Rectal smooth muscle tissue (tissue), 1 donor: ENCODE measurements at regions not wholly inside any gene's neighbourhood (a gene's known extent, or its start where the extent isn't known, plus 50 kb on each side); places are given as distances from the start of the nearest gene placed in this dataset.

ENCODE experiments used
- H3K27ac ChIP-seq: one replicate; pipeline ENCODE4 v1.7.0; 2013; ENCODE audit warnings: low read depth, low read length, inconsistent platforms
- H3K27me3 ChIP-seq: one replicate; pipeline ENCODE4 v1.7.0; 2013; ENCODE audit warnings: low read length; ENCODE audit not compliant: control insufficient read depth, insufficient read depth
- H3K36me3 ChIP-seq: one replicate; pipeline ENCODE4 v1.7.0; 2013; ENCODE audit warnings: low read length; ENCODE audit not compliant: control insufficient read depth, insufficient read depth
- H3K4me1 ChIP-seq: one replicate; pipeline ENCODE4 v1.7.0; 2013; ENCODE audit warnings: low read length; ENCODE audit not compliant: control insufficient read depth, insufficient read depth
- H3K4me3 ChIP-seq: one replicate; pipeline ENCODE4 v1.7.0; 2013; ENCODE audit warnings: low read length
- H3K9ac ChIP-seq: one replicate; pipeline ENCODE4 v1.7.0; 2013; ENCODE audit warnings: low read length

DNA sequence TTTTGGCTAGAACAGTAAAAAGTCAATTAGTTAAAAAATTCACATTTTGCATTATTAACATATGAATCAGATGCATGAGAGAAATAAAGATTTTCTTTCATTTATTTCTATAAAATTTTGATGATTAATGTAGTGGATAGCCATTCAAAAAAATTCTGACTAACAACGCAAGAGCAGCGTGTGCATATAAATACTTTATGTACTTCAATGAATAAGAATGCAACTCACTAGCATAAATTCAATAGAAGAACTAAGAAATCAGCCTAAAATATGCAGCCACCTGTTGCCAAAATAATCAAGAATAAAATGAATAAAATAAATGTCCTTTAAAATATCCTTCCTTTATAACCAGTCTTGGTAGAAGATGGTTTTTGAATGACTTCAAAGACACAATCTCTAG is 471.9 kb downstream of the PDGFC start:
- H3K9ac ChIP-seq, result no peak overlapping the region
- H3K36me3 ChIP-seq, result no peaks in the 10 kb centered on the region
- no peaks in the 10 kb centered on the region for H3K4me1 ChIP-seq
- H3K27me3 ChIP-seq, result no peaks in the 10 kb centered on the region
- H3K27ac ChIP-seq, result no peak overlapping the region
- H3K4me3 ChIP-seq, result no peak overlapping the region

DNA sequence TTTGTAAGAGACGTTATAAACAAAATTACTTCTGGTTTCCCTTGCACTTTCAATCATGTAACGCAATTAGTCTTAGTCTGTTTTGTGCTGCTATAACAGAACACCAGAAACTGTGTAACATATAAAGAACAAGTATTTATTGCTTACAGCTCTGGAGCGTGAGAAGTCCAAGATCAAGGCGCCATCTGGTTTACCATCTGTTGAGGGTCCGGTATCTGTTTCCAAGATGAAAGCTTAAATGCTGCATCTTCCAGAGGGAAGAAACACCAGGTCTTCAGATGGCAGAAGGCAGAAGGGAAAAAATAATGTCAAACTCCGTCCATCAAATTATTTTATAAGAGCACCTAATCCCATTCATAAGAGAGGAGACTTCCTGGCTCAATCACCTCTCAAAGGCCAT is 474.1 kb downstream of the PDGFC start:
- no peak overlapping the region for H3K4me3 ChIP-seq
- H3K4me1 ChIP-seq, result no peaks in the 10 kb centered on the region
- H3K36me3 ChIP-seq, result no peaks in the 10 kb centered on the region
- no peak overlapping the region for H3K27ac ChIP-seq
- no peak overlapping the region for H3K9ac ChIP-seq
- H3K27me3 ChIP-seq, result no peaks in the 10 kb centered on the region

DNA sequence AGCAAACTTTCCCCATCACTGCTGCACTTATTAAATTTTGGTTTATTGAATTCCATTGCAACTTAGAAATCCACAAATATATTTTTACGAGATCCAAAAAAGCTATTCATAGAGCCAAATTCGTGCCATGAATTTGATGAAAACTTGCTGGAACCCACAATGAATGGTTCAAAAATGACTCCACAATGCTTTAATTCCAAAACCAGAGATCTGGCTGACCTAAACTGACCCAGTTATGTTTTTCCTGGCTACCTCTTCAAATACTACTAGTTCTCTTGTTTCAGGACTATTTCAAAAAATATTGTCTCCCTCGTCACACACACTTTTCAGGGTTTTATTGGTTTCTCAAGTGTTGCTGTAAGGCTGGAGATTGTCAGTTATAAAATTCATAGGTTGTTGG is 474.8 kb downstream of the PDGFC start:
- no peaks in the 10 kb centered on the region for H3K36me3 ChIP-seq

DNA sequence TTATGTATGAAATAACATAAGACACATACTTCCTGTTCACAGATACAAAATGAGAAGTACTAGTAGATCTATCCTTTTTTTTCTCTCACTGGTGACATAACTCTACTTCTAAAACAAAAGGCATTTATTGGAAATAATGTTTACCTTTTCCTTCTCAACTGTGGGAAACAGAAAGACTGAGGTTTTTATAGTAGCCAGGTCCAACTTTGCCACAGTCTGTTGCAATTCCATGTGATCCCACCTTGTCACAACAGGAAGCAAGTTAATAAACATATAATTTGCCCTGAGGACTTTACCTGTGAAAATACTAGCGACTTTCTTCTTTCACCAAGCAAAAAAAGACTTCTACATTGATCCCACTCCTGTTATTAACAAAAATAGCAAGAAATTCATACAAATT is 475.8 kb downstream of the PDGFC start:
- Histone ChIP-seq H3K4me3 (no peak overlapping the region), H3K9ac (no peak overlapping the region), H3K36me3 (no peaks in the 10 kb centered on the region), H3K4me1 (no peaks in the 10 kb centered on the region), H3K27me3 (no peaks in the 10 kb centered on the region), H3K27ac (no peak overlapping the region)

More for the DNA sequence above, 474.8 kb downstream of the PDGFC start:
- Histone ChIP-seq H3K4me3 (no peak overlapping the region), H3K27me3 (no peaks in the 10 kb centered on the region), H3K27ac (no peak overlapping the region), H3K4me1 (no peaks in the 10 kb centered on the region), H3K9ac (no peak overlapping the region)

DNA sequence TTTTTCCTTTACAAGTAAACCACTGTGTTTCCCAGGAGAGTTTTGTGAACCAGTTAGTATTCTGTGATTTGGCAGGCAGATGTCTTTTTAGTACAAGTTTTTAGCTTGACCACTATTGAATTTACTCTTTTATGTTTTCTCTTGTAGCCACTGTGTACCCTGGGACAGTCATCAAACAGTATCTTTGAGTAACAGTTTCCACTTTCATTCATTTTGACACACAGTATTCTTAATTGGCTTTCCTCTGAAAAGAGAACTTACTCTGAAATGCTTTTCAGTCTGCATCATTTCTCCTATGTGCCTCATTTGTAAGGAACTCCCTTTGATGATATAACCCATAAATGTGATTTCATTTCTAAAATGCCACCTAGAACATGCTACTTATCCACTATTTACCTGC is 476.5 kb downstream of the PDGFC start:
- Histone ChIP-seq H3K27me3 (no peaks in the 10 kb centered on the region), H3K4me3 (no peak overlapping the region), H3K36me3 (no peaks in the 10 kb centered on the region), H3K9ac (no peak overlapping the region), H3K4me1 (no peaks in the 10 kb centered on the region), H3K27ac (no peak overlapping the region)

DNA sequence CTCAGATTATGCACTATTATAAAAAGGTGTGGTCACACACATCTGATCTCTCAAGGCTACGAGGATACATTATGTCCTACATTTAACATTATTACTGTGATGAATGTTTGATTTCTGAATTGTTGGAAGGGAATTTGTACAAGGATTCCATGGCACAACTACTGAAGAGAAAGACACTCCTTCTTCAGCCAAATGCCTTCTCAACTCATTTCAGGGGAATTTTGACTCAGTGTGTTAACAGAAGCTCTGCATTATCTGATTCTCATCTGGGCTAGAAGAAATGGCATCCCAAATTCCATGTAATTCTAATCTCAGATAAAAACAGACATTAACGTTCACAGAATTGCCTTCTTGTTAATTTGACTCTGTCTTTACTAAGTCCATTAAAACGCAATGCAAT is 477.7 kb downstream of the PDGFC start:
- Histone ChIP-seq H3K9ac (no peak overlapping the region), H3K27ac (no peak overlapping the region), H3K27me3 (no peaks in the 10 kb centered on the region), H3K4me1 (no peaks in the 10 kb centered on the region), H3K36me3 (no peaks in the 10 kb centered on the region), H3K4me3 (no peak overlapping the region)

DNA sequence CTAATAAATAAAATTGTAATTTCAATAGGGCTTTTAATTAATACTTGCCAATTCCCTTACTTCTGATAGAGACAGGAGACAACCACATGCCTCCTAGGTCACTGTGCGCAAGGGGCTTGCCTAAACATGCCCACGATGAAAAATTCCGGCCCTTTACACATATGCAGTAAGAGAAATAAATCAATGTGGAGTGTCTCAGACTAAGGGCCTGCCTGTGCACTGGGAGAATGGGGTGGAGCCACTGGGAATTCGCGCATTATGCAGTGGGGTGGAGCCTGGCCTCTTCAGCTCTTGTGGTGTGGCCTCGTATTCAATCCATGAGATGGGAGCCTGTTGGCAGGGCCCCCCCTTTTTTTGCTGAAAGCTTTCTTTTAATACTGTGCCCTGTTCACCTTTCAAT is 484.5 kb downstream of the PDGFC start:
- no peak overlapping the region for H3K27ac ChIP-seq
- H3K4me1 ChIP-seq, result no peaks in the 10 kb centered on the region
- H3K36me3 ChIP-seq, result no peaks in the 10 kb centered on the region
- H3K4me3 ChIP-seq, result no peak overlapping the region
- H3K27me3 ChIP-seq, result no peaks in the 10 kb centered on the region
- no peak overlapping the region for H3K9ac ChIP-seq

DNA sequence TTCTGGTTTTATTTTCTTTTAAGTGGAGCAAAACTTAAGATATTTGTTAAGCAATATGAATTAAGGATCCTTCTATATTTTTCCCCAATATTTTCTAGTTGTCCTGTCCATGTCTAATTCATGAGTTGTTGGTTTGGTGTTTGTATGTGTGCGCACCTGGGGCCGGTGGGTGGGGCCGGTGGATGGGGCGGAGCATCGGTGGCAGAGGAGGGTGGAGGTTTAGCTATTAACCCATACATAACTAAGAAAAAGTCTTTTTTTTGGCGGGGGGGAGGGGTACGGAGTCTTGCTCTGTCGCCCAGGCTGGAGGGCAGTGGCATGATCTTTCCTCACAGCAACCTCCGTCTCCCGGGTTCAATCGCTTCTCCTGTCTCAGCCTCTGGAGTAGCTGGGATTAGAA is 489.8 kb downstream of the PDGFC start:
- Histone ChIP-seq H3K9ac (no peak overlapping the region), H3K27me3 (no peaks in the 10 kb centered on the region), H3K4me1 (no peaks in the 10 kb centered on the region), H3K27ac (no peak overlapping the region), H3K4me3 (no peak overlapping the region), H3K36me3 (no peaks in the 10 kb centered on the region)

DNA sequence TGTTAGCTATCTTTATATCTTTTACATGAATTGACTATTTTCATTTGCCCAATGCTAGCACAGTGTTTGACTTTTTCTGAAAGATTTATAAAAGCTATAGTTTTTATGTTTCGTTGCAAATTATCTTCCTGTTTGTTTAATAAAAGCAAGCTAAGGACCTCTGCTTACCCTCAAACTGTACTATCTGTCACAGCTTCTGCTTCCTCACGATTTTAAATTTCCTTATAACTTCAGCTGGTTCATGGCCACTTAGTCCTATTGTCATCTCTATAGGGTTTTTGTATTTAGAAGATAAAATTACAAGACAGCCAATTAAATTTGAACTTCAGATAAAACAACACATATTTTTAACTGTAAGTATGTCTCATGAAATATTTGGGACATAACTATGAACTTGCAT is 494.0 kb downstream of the PDGFC start:
- no peak overlapping the region for H3K4me3 ChIP-seq
- no peak overlapping the region for H3K27ac ChIP-seq
- H3K4me1 ChIP-seq, result peaks cover 4% of the 10 kb centered on the region
- no peaks in the 10 kb centered on the region for H3K27me3 ChIP-seq
- H3K9ac ChIP-seq, result no peak overlapping the region
- H3K36me3 ChIP-seq, result no peaks in the 10 kb centered on the region

DNA sequence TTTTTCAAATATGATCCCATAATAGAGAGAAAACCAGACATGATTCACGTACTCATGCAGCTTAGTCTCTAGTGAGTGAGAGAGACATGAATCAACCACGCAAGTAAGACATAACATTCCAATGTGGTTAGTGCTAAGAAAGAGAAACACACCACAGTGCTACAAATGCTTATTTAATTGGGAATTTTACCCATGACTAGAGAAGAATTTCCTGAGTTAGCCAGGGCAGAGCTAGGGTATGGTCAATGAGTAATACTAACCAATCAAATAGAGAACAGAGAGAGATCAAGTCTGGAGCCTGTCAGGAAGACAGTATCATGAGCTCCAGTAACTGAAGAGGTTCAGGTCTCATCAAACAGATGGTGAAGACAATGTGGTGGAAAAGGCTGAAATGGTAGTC is 495.2 kb downstream of the PDGFC start:
- Histone ChIP-seq H3K4me3 (no peak overlapping the region), H3K9ac (no peak overlapping the region), H3K4me1 (peaks cover 4% of the 10 kb centered on the region), H3K36me3 (no peaks in the 10 kb centered on the region), H3K27ac (no peak overlapping the region), H3K27me3 (no peaks in the 10 kb centered on the region)

DNA sequence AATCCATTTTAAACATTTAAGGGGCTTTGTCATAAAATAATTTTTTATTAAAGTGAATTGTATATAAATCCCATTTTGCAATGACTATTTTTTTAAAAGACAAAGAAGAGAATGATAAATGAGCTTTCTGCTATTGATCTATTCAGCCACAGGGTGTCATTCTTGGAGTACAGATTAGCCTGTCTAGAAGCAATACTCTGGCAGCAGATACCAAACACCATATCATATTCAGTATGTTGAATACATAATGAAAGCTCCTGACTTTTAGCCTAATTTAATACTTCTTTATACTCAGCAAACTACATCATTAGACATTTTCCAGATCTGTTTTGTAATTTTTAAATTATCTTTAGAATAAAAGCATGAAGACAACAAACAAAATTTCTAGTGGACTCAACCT is 496.3 kb downstream of the PDGFC start:
- Histone ChIP-seq H3K4me3 (no peak overlapping the region), H3K9ac (no peak overlapping the region), H3K27ac (no peak overlapping the region), H3K4me1 (peaks cover 4% of the 10 kb centered on the region), H3K36me3 (no peaks in the 10 kb centered on the region), H3K27me3 (no peaks in the 10 kb centered on the region)

DNA sequence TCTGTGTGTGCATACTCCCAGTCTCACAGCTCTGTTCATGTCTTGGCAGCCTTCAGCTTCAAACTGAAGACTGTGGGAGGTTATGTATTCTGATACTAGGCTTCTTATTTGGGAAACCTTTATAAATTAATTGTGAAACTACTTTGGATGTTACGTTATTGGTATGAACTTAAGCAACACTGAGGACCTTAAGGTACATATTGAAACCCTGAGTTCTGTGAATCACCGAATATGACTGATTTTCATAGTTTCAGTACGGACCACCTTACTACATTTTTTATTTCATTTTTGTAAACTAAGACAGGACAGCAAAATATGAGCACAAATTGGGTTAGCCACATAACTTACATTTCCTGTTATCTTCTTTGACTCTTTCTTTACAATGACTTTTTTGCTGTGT is 498.4 kb downstream of the PDGFC start:
- Histone ChIP-seq H3K4me1 (peaks cover 4% of the 10 kb centered on the region), H3K27me3 (no peaks in the 10 kb centered on the region), H3K9ac (no peak overlapping the region), H3K36me3 (no peaks in the 10 kb centered on the region), H3K4me3 (no peak overlapping the region), H3K27ac (no peak overlapping the region)

DNA sequence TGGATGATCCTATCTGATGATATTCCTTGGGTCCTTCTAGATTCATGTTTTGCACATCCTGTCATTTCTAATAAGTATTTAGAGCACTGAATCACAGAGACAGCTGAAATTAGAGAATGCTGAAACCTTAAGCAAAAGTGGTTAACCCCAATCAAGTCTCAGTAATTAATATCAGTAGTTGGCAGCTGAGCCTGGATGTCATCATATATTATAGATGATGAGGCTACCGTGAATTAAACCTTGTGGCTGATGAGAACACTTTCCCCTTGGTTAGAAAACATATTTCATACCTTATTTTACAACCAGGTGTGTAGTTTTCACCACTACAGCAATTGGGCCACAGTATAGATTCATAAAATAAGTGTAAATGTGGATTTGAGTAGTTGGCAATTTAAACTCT is 499.0 kb downstream of the PDGFC start:
- Histone ChIP-seq H3K36me3 (no peaks in the 10 kb centered on the region), H3K27me3 (no peaks in the 10 kb centered on the region), H3K27ac (no peak overlapping the region), H3K4me3 (no peak overlapping the region), H3K4me1 (peaks cover 4% of the 10 kb centered on the region), H3K9ac (no peak overlapping the region)

DNA sequence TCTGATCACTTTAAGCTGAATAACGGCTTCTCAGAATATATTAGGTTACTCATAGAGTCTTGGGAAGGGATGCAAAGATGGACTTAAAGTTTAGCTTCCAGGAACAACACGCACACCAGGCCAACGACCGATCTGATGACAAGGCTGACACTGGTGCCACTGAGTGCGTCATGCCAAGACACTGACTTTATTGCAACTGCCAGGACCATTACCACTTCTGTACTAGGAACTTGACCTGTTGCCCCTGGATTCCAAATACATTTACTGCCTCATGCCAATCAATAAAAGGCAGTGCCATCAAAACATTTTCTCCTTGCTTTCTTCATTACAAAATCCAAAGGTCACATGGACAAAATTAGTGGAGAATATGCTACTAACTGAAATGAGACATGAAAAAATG is 505.9 kb upstream of the CTSO start:
- Histone ChIP-seq H3K36me3 (no peaks in the 10 kb centered on the region), H3K27ac (no peak overlapping the region), H3K9ac (no peak overlapping the region), H3K4me3 (no peak overlapping the region), H3K27me3 (no peaks in the 10 kb centered on the region), H3K4me1 (no peaks in the 10 kb centered on the region)
